NCI-H1417 (cell line): ENCODE measurements at regions not wholly inside any gene's neighbourhood (a gene's known extent, or its start where the extent isn't known, plus 50 kb on each side); places are given as distances from the start of the nearest gene placed in this dataset.
"Not testable (repeated sequence)": the region's sequence is repeated elsewhere in the genome, so short reads cannot be mapped to it uniquely, and the experiment has no call there.

Experiments used
- DNase-seq, 3 experiments: peaks; one replicate each; lab custom pipeline; 2025; lab: John Stamatoyannopoulos, UW

DNA sequence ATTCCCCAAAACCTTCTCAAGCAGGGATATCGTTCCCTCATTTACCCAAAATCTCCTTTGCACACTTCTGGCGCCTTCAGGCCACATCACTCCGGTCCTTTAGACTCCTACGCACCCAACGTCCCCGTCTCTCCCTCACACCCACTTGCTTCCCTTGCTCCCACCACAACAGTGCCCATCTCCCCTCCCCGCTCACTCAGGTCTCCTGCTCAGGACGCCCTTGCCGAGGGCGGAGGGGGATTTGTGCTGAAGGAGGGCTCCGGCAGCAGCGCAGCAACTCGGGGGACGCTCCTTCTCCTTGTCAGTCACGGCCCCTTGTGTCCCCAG lies 71.6 kb downstream of the PCMTD2 start:
- DNase-seq = not testable (repeated sequence)

DNA sequence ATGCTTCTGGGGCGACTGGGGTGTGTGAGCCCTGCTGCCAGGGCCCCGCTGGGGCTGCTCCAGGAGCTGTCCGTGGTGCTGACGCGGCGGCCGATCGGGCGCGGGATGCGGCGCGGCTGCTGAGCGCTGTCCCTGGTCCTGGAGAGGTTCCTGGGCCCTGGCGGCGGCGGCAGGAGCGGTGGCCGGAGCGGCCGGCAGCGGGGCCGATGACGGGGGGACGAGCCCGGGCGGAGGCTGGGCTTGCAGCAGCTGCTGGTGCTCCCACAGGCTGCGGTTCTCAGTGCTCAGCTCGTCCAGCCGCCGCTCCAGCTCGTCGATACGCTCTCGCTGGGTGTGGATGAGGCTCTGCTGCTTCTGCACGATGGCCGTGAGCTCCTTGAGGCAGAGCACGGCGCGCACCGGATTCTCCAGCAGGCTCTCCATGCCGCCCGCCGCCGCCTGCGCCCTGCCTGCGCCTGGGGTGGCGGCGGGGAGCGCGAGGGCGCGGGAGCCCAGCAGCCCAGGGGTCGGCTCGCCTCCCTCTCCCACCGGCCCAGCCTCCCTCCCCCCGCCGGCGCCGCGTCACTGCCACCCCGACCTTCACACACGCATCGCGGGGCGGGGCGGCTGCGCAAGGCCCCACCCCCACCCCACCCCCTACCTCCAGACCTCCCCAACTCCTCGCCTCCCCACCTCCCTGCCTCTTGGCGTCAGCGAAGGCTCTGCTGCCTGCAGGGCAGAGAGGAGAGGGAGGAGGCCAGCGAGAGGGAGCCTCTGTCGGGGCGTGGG lies 72.2 kb downstream of the PCMTD2 start:
- peak; percentile 63 to 76 (median 67) for DNase-seq

- peak in 2 of 3 experiments; percentile 12 to 23 for DNase-seq
These were observed 73.2 kb downstream of the PCMTD2 start for GRCh38 chr20:64328595-64329250.

DNA sequence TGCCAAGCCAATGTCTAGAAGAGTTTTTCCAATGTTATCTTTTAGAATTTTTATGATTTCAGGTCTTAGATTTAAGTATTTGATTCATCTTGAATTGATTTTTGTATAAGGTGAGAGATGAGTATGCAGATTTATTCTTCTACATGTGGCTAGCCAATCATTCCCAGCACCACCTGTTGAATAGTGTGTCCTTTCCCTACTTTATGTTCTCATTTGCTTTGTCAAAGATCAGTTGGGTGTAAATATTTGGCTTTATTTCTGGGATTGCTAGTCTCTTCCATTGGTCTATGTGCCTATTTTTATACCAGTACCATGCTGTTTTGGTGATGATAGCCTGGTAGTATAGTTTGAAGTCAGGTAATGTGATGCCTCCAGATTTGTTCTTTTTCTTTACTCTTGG lies 77.1 kb downstream of the PCMTD2 start:
- not testable (repeated sequence) for DNase-seq
